CD14-positive monocyte (primary cell): ENCODE measurements at regions not wholly inside any gene's neighbourhood (a gene's known extent, or its start where the extent isn't known, plus 50 kb on each side); places are given as distances from the start of the nearest gene placed in this dataset.

Source experiments
- DNase-seq, 3 donors: peaks; one replicate each; pipeline ENCODE4 v3.0.0-alpha.2; 2011 to 2022
- H2AFZ ChIP-seq: 2 replicates; pipeline ENCODE4 v1.6.0; 2012; ENCODE audit warnings: mild to moderate bottlenecking, low read depth, low read length, inconsistent platforms; ENCODE audit not compliant: insufficient read depth, poor library complexity, severe bottlenecking
- H3K27ac ChIP-seq, 2 donors: 1 replicate in 1 of 2; 2 replicates in 1 of 2; pipeline ENCODE4 v1.5.1; 2012 to 2013; ENCODE audit warnings: low read length in 2 of 2, control low read depth in 1 of 2, inconsistent platforms in 1 of 2, low read depth in 1 of 2, mild to moderate bottlenecking in 1 of 2
- H3K27me3 ChIP-seq, 2 donors: one replicate each; pipeline versions ENCODE4 v1.6.0 to v1.6.1; 2011 to 2013; ENCODE audit warnings: low read length in 2 of 2; ENCODE audit not compliant: control insufficient read depth in 2 of 2, insufficient read depth in 2 of 2
- H3K36me3 ChIP-seq, 2 donors: replicated peaks in 1 of 2; 1 replicate in 1 of 2; 2 replicates in 1 of 2; pipeline versions ENCODE4 v1.5.1 to v1.6.1; 2012 to 2013; ENCODE audit warnings: low read length in 2 of 2, control low read depth in 1 of 2, inconsistent platforms in 1 of 2, mild to moderate bottlenecking in 1 of 2; ENCODE audit not compliant: insufficient read depth in 2 of 2, control insufficient read depth in 1 of 2
- H3K4me1 ChIP-seq, 2 donors: 1 replicate in 1 of 2; 2 replicates in 1 of 2; pipeline versions ENCODE4 v1.5.1 to v1.6.1; 2012 to 2013; ENCODE audit warnings: low read length in 2 of 2, control low read depth in 1 of 2, inconsistent platforms in 1 of 2, mild to moderate bottlenecking in 1 of 2, moderate library complexity in 1 of 2; ENCODE audit not compliant: insufficient read depth in 2 of 2, control insufficient read depth in 1 of 2
- H3K4me2 ChIP-seq: replicated peaks from 2 replicates; pipeline ENCODE3; 2012; ENCODE audit warnings: low read length, moderate library complexity, mild to moderate bottlenecking; ENCODE audit not compliant: poor library complexity, severe bottlenecking; ENCODE audit errors: extremely low read depth
- H3K4me3 ChIP-seq, 3 experiments: fragments of 200-600 bp in 1 of 3; sonication (generic) in 1 of 3; replicated peaks in 1 of 3; 1 replicate in 2 of 3; 2 replicates in 1 of 3; pipeline ENCODE4 v1.5.1; 2011 to 2013; ENCODE audit warnings: low read length in 3 of 3, mild to moderate bottlenecking in 3 of 3, control low read depth in 2 of 3, low read depth in 2 of 3, inconsistent platforms in 1 of 3, moderate library complexity in 1 of 3
- H3K79me2 ChIP-seq: 2 replicates; pipeline ENCODE4 v1.6.0; 2012; ENCODE audit warnings: mild to moderate bottlenecking, control low read depth, inconsistent platforms, low read length, moderate library complexity; ENCODE audit not compliant: insufficient read depth
- H3K9ac ChIP-seq: 2 replicates; pipeline ENCODE4 v1.6.0; 2017; ENCODE audit warnings: low read length, mild to moderate bottlenecking; ENCODE audit not compliant: insufficient read depth, poor library complexity, severe bottlenecking
- H3K9me3 ChIP-seq, 2 donors: replicated peaks in 1 of 2; 1 replicate in 1 of 2; 2 replicates in 1 of 2; pipeline versions ENCODE4 v1.5.1 to v1.6.1; 2012 to 2013; ENCODE audit warnings: low read length in 2 of 2, control low read depth in 1 of 2; ENCODE audit not compliant: control insufficient read depth in 1 of 2, insufficient read depth in 1 of 2
- H4K20me1 ChIP-seq: 2 replicates; pipeline ENCODE4 v1.6.0; 2012; ENCODE audit warnings: mild to moderate bottlenecking, low read length, control low read depth, moderate library complexity; ENCODE audit not compliant: insufficient read depth
- H3K27ac Mint-ChIP-seq, 7 donors: one replicate each; pipeline ENCODE4 v1.8.0; 2020; ENCODE audit warnings: mild to moderate bottlenecking in 7 of 7, mixed read lengths in 7 of 7, moderate library complexity in 6 of 7, inconsistent platforms in 2 of 7
- H3K27me3 Mint-ChIP-seq, 3 donors: one replicate each; pipeline ENCODE4 v1.8.0; 2021 to 2022; ENCODE audit warnings: low read depth in 3 of 3, mild to moderate bottlenecking in 3 of 3, mixed read lengths in 3 of 3, moderate library complexity in 3 of 3, inconsistent platforms in 1 of 3
- H3K36me3 Mint-ChIP-seq, 2 donors: one replicate each; pipeline ENCODE4 v1.8.0; 2020; ENCODE audit warnings: mixed read lengths in 2 of 2, inconsistent platforms in 1 of 2, mild to moderate bottlenecking in 1 of 2
- H3K4me1 Mint-ChIP-seq: one replicate; pipeline ENCODE4 v1.8.0; 2020; ENCODE audit warnings: mild to moderate bottlenecking, mixed read lengths
- H3K4me3 Mint-ChIP-seq, 2 donors: one replicate each; pipeline ENCODE4 v1.8.0; 2020; ENCODE audit warnings: mild to moderate bottlenecking in 2 of 2, mixed read lengths in 2 of 2, moderate library complexity in 1 of 2
- H3K9me3 Mint-ChIP-seq, 7 donors: one replicate each; pipeline ENCODE4 v1.8.0; 2020 to 2022; ENCODE audit warnings: mixed read lengths in 7 of 7, mild to moderate bottlenecking in 6 of 7, moderate library complexity in 6 of 7, inconsistent platforms in 2 of 7
- CTCF ChIP-seq: fragments of 200-600 bp; IDR thresholded peaks from one replicate; pipeline ENCODE4 v1.8.0; 2022; ENCODE audit warnings: antibody characterized with exemption, mild to moderate bottlenecking
- WGBS: methylation state at CpG from one replicate; pipeline ENCODE4 v1.1.5; 2013; ENCODE audit warnings: missing lambda C conversion rate; ENCODE audit not compliant: insufficient coverage; 5-methylcytosine and 5-hydroxymethylcytosine counted together
- intact Hi-C, 2 donors: fragments of 100-400 bp; cut with micrococcal nuclease; formaldehyde crosslinking; loops; one replicate each; pipeline versions ENCODE4 v1.15.0 to v1.15.1; 2023

- H3K4me1 ChIP-seq, result peaks cover 35 to 36% of the 10 kb centered on the region in 2 donors
- no peak for TF ChIP-seq CTCF
- DNase-seq, result peak in 2 of 3 donors; percentile 10 to 57
- no peak overlapping the region for H3K9ac ChIP-seq
- H3K4me3 ChIP-seq, result no peak overlapping the region
- H3K79me2 ChIP-seq, result no peaks in the 10 kb centered on the region
- Mint-ChIP-seq H3K4me3 (no peak overlapping the region), H3K27ac (no peak overlapping the region), H3K36me3 (no peaks in the 10 kb centered on the region), H3K4me1 (peaks cover 35% of the 10 kb centered on the region), H3K9me3 (no peaks in the 10 kb centered on the region), H3K27me3 (peaks cover 0 to 2% (median 0%) of the 10 kb centered on the region in 3 donors)
- H3K27me3 ChIP-seq, result no peaks in the 10 kb centered on the region
- no peaks in the 10 kb centered on the region for H3K36me3 ChIP-seq
- 88% methylated on average over 1 of the region's 3 CpGs for WGBS
- intact Hi-C loops, result no loop called here
- H4K20me1 ChIP-seq, result no peaks in the 10 kb centered on the region
- no peak overlapping the region for H2AFZ ChIP-seq
- H3K27ac ChIP-seq, result no peak overlapping the region
- H3K9me3 ChIP-seq, result no peaks in the 10 kb centered on the region
- no peak overlapping the region for H3K4me2 ChIP-seq
These were observed 86.9 kb downstream of the SPTSSA start for GRCh38 chr14:34374998-34375740.

GRCh38 chr14:34373191-34373590, 88.8 kb downstream of the SPTSSA start:
- Mint-ChIP-seq H3K4me1 (peaks cover 54% of the 10 kb centered on the region), H3K27ac (peak overlapping the region in 6 of 7 donors; percentile 22 to 88 (median 63)), H3K27me3 (peaks cover 0 to 2% (median 0%) of the 10 kb centered on the region in 3 donors), H3K36me3 (no peaks in the 10 kb centered on the region), H3K4me3 (peak overlapping the region in 1 of 2 donors; percentile 3), H3K9me3 (no peaks in the 10 kb centered on the region)
- peak overlapping the region; percentile 33 for H3K4me2 ChIP-seq
- H3K9ac ChIP-seq, result no peak overlapping the region
- H4K20me1 ChIP-seq, result no peaks in the 10 kb centered on the region
- no peak for DNase-seq
- intact Hi-C loops, result no loop called here
- no peak for TF ChIP-seq CTCF
- H3K9me3 ChIP-seq, result no peaks in the 10 kb centered on the region
- no CpG with 5 or more reads among the region's 2 CpGs for WGBS
- H3K4me1 ChIP-seq, result peaks cover 54 to 56% of the 10 kb centered on the region in 2 donors
- H3K27ac ChIP-seq, result peak overlapping the region; percentile 3 to 73
- no peak overlapping the region for H3K4me3 ChIP-seq
- H3K27me3 ChIP-seq, result no peaks in the 10 kb centered on the region
- no peaks in the 10 kb centered on the region for H3K79me2 ChIP-seq
- no peaks in the 10 kb centered on the region for H3K36me3 ChIP-seq
- no peak overlapping the region for H2AFZ ChIP-seq
